GM12865 (cell line): ENCODE measurements at regions not wholly inside any gene's neighbourhood (a gene's known extent, or its start where the extent isn't known, plus 50 kb on each side); places are given as distances from the start of the nearest gene placed in this dataset.

Source experiments
- DNase-seq: peaks from one replicate; pipeline ENCODE4 v3.0.0; 2010; ENCODE audit warnings: low read depth
- H3K4me3 ChIP-seq: 2 replicates; pipeline ENCODE4 v1.5.1; 2011; ENCODE audit warnings: mild to moderate bottlenecking, low read depth, low read length, control low read depth
- CTCF ChIP-seq: IDR thresholded peaks from 2 replicates; pipeline ENCODE4 v1.5.1; 2011; ENCODE audit warnings: low read length, control low read depth, low read depth, inconsistent platforms; ENCODE audit not compliant: insufficient read depth; ENCODE audit errors: missing control alignments

DNA sequence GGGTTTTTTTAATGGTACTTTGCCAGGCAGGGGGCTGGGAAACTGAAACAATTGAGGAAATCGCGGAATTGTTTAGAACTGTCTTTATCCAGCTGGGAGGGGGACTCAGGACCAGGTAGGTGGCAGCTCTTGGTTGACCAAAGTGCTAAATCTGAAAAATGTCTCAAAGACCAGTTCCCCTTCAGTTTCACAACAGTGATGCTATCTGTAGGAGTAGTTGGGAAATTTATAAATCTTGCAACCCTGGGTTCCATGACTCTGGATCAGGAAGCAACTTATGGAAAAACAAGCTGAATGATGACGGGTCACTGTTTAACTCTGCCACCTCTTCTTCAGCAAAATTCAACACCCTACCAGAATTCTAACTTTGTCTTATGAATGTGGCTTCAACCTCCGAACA, 99.7 kb downstream of the FAM50B start:
- H3K4me3 ChIP-seq = no peak overlapping the region
- no peak for DNase-seq
- TF ChIP-seq CTCF = no peak

DNA sequence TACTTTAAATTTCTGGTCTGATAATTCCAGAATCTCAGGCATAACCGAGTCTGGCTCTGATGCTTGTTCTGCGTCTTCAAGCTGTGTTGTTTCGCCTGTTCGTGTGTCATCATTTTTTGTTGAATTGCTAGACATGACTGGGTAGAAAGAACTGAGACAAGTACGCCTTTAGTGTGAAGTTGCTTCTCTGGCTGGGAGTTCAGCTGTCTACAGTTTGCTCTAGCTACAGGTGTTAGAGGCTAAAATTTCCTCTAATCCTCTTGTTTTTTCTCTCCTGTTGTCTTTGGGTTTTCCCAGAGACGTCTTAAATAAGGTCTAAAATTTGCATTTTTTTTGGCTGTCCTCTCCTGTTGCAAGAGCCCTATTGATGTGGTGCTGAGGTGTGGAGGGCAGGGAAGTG, 100.3 kb downstream of the FAM50B start:
- H3K4me3 ChIP-seq = no peak overlapping the region
- no peak for DNase-seq
- no peak for TF ChIP-seq CTCF

- H3K4me3 ChIP-seq = no peak overlapping the region
- no peak for DNase-seq
- no peak for TF ChIP-seq CTCF
Observed at GRCh38 chr6:3956054-3956453, 106.9 kb downstream of the FAM50B start.

GRCh38 chr6:3957321-3957720, 108.1 kb downstream of the FAM50B start:
- H3K4me3 ChIP-seq = no peak overlapping the region
- TF ChIP-seq CTCF = no peak
- DNase-seq = no peak

GRCh38 chr6:3958255-3958654, 109.1 kb downstream of the FAM50B start:
- no peak for DNase-seq
- H3K4me3 ChIP-seq = no peak overlapping the region
- TF ChIP-seq CTCF = no peak

DNA sequence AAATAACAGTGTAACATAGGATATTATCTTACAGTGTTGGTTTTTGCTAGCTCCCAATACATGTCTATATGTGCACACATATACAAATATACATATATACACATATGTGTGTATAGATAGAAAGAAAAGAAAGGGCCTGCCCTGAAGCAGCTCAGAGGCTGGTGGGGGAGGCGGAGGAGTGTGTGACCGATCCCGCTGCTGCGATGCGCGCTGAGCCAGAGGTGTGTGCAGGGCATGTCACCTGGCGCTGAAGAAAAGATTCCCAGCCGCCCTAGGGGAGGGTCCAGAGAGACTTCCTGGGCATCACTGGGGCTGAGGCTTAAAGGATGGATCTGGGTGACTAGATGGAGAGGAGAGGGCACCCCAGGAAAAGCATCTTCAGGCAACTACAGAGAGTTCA, 110.2 kb downstream of the FAM50B start:
- no peak overlapping the region for H3K4me3 ChIP-seq
- no peak for DNase-seq
- no peak for TF ChIP-seq CTCF

DNA sequence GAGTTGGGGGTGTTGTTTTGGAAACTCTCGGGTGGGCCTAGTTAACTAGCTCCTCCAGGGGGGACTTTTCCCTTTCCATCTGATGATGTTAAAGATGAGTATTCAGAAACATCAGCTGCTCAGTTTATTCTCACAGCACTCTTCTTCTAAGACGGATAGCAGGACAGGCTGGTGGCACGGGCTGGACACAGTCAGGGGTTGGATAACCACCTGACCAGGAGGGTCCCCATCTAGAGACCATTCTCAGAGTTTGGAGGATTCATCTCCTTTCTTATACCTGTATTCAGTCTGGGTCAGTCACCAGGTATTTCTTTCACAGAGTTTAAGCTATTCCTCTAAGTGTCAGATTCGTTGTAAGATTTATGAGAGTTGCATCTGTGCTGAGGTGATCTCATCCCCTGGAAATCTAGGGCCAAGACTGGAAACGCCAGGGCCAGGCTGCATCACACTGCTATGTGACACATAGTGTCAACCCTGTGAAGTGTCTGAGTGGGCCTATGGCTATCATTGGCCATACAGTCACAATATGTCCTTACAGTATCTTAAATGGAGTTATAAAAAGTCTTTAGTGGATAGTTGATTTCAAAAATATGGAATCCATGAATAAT, 111.7 kb downstream of the FAM50B start:
- no peak for DNase-seq
- TF ChIP-seq CTCF = no peak

More for the DNA sequence above, 111.7 kb downstream of the FAM50B start:
- no peak overlapping the region for H3K4me3 ChIP-seq
